DMS53 treated with DMSO at 0.1 percent for 48 hours (cell line): ENCODE measurements at regions not wholly inside any gene's neighbourhood (a gene's known extent, or its start where the extent isn't known, plus 50 kb on each side); places are given as distances from the start of the nearest gene placed in this dataset.
"Not testable (repeated sequence)": the region's sequence is repeated elsewhere in the genome, so short reads cannot be mapped to it uniquely, and the experiment has no call there.

ENCODE experiments used
- DNase-seq: peaks from one replicate; lab custom pipeline; 2025; ENCODE audit not compliant: unreplicated experiment; lab: John Stamatoyannopoulos, UW

- no peak for DNase-seq
These were observed 504.8 kb upstream of the SLITRK5 start for GRCh38 chr13:87166348-87166747.

GRCh38 chr13:87168390-87168789, 502.8 kb upstream of the SLITRK5 start:
- no peak for DNase-seq

GRCh38 chr13:87169337-87169736, 501.8 kb upstream of the SLITRK5 start:
- DNase-seq, result no peak

- no peak for DNase-seq
These were observed 498.9 kb upstream of the SLITRK5 start for GRCh38 chr13:87172166-87172835.

GRCh38 chr13:87185138-87185537, 486.0 kb upstream of the SLITRK5 start:
- DNase-seq, result not testable (repeated sequence)

- DNase-seq, result not testable (repeated sequence)
These were observed 484.5 kb upstream of the SLITRK5 start for GRCh38 chr13:87186647-87187046.

- not testable (repeated sequence) for DNase-seq
These were observed 479.7 kb upstream of the SLITRK5 start for GRCh38 chr13:87191485-87191884.

- no peak for DNase-seq
These were observed 472.8 kb upstream of the SLITRK5 start for GRCh38 chr13:87198371-87198770.

GRCh38 chr13:87206708-87207107, 464.5 kb upstream of the SLITRK5 start:
- no peak for DNase-seq

GRCh38 chr13:87207280-87208003, 463.7 kb upstream of the SLITRK5 start:
- DNase-seq, result no peak

GRCh38 chr13:87208636-87209035, 462.5 kb upstream of the SLITRK5 start:
- DNase-seq, result no peak

GRCh38 chr13:87234981-87235380, 436.2 kb upstream of the SLITRK5 start:
- DNase-seq, result no peak

- DNase-seq, result no peak
These were observed 435.6 kb upstream of the SLITRK5 start for GRCh38 chr13:87235621-87236020.

- DNase-seq, result no peak
These were observed 426.8 kb upstream of the SLITRK5 start for GRCh38 chr13:87244256-87244890.

GRCh38 chr13:87249847-87250246, 421.3 kb upstream of the SLITRK5 start:
- not testable (repeated sequence) for DNase-seq

- DNase-seq, result no peak
These were observed 415.8 kb upstream of the SLITRK5 start for GRCh38 chr13:87255394-87255793.

GRCh38 chr13:87259479-87260083, 411.6 kb upstream of the SLITRK5 start:
- DNase-seq, result peak; percentile 0

- peak; percentile 13 for DNase-seq
These were observed 396.9 kb upstream of the SLITRK5 start for GRCh38 chr13:87274209-87274819.

GRCh38 chr13:87280139-87280538, 391.0 kb upstream of the SLITRK5 start:
- DNase-seq, result no peak

- no peak for DNase-seq
These were observed 383.4 kb upstream of the SLITRK5 start for GRCh38 chr13:87287721-87288120.

- DNase-seq, result no peak
These were observed 375.5 kb upstream of the SLITRK5 start for GRCh38 chr13:87295636-87296035.
